HG03108 (cell line): ENCODE measurements at regions not wholly inside any gene's neighbourhood (a gene's known extent, or its start where the extent isn't known, plus 50 kb on each side); places are given as distances from the start of the nearest gene placed in this dataset.
"Not testable (repeated sequence)": the region's sequence is repeated elsewhere in the genome, so short reads cannot be mapped to it uniquely, and the experiment has no call there.

ENCODE experiments used
- ATAC-seq: cut with Tn5 transposase; IDR thresholded peaks from one replicate; pipeline ENCODE4 v1.9.1; 2021; ENCODE audit warnings: moderate library complexity; ENCODE audit not compliant: unreplicated experiment

GRCh38 chr13:89136678-89137077 is 1465.5 kb downstream of the SLITRK5 start:
- ATAC-seq, result no peak

DNA sequence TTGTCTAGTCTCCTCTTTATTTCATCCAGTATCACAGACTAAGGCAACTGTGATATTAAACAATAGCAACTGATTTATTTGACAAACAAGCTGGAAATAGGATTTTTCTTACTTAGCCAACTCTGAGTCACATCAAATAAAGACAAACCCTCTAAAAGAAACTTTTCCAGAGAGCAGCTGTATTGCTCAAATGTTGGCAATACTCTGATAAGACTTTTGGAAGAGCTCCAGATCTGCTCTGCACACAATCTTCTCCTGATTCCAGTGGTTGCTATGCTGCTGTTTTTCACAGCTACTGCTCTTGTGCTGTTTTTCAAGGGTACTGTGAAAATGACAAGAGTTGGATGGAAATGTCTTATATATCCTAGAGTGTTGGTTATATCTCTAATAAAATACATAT is 1479.2 kb downstream of the SLITRK5 start:
- no peak for ATAC-seq

- ATAC-seq, result no peak
These were observed 1482.8 kb downstream of the SLITRK5 start for GRCh38 chr13:89153941-89154340.

DNA sequence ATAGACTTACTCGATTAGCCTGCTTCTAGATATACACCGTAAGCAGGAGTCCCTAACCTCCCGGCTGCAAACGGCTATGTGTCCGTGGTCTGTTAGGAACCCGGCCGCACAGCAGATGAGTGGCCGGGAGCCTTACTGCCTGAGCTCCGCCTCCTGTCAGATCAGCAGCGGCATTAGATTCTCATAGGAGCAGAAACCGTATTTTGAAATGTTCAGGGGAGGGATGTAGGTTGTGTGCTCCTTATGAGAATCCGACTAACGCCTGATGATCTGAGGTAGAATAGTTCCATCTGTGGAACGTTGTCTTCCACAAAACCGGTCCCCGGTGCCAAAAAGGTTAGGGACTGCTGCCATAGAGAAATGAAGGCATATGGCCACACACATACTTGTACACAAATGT is 1491.9 kb downstream of the SLITRK5 start:
- no peak for ATAC-seq

DNA sequence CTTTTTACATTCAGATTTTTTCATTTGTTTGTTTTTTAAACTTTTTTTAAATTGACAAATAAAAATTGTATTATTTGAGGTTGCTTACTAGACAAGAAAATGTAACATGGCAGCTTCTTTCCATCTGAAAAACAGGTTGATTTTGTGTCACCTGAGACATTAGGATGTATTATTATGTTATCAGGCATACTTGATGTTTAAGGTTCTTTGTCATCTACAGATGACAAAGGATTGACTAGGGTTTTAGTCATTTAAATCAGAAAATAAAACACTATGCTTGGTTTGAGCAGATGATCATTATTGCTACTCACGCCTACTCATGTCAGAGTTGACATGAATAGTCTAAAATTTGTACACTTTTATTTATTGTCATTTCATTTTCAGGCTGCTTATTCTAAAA is 1494.5 kb downstream of the SLITRK5 start:
- ATAC-seq, result no peak

DNA sequence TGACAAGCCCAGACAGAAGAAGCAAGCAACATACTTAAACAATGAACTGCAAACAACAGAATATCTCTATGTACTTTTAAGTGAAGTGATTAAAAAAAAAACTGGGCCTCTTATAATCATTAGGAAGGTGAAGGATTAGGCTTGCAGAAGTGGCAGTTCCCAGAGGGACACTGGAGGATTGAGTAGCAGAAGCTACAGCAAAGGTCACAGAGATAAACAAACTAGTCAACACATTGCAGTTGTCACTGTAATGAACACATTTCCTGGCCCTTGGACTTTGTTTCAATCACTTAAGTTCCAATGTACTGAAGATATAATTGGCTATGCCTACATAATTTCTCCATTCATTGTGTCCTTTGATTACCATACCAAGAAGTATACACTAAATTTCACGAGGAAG is 1498.8 kb downstream of the SLITRK5 start:
- ATAC-seq, result no peak

- ATAC-seq, result no peak
These were observed 1509.9 kb downstream of the SLITRK5 start for GRCh38 chr13:89181041-89181440.

- ATAC-seq, result no peak
These were observed 1528.0 kb downstream of the SLITRK5 start for GRCh38 chr13:89199138-89199537.

DNA sequence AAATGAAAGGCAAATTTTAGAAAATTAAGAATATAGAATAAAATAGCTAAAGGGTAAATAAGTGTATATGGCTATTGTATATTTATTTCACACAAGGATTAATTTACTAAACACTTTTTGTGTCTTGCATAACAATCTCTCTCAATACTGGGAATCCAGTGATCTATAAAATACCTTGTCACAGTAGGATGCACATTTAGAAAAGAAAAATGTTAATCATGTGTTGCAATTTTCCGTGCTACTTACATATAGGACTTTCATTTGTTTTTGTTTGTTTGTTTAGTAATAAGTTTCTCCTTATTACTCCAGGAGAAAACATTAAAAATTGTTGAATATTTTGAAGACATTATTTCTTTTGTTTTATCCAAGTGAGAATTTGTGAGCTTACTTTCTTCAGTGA is 1533.3 kb downstream of the SLITRK5 start:
- no peak for ATAC-seq

GRCh38 chr13:89205856-89206520 is 1534.8 kb downstream of the SLITRK5 start:
- ATAC-seq, result no peak

GRCh38 chr13:89212186-89212585 is 1541.0 kb downstream of the SLITRK5 start:
- ATAC-seq, result no peak

DNA sequence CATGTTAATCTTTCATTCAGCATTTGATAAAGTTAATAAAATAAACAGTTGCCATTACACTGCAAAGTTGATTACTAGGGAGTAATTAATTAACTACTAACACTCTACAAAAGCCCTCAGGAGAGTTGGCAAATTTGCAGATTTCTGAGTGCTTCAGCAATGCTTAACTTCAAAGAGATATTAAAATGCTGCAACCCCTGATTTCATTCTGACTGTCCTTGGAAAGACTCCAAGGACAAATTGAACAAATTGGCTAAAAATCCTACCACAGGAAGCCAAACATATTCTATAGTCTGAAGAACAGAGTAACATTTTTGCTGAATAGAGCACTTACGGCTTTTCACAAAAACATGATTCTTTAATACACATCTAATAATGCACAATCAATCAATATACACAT is 1543.0 kb downstream of the SLITRK5 start:
- no peak for ATAC-seq

DNA sequence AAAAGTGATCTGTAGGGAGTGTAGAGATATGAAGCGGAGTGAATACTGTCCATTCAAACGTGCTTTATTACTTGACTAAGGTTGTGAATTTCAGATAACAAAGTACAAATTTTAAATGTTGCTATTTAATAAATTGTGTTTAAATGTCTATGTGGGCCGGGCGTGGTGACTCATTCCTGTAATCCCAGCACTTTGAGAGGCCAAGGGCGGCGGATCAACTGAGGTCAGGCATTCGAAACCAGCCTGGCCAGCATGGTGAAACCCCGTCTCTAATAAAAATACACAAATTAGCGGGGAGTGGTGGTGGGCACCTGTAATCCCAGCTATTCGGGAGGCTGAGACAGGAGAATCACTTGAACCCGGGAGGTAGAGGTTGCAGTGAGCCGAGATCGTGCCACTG is 1544.1 kb downstream of the SLITRK5 start:
- ATAC-seq, result not testable (repeated sequence)

DNA sequence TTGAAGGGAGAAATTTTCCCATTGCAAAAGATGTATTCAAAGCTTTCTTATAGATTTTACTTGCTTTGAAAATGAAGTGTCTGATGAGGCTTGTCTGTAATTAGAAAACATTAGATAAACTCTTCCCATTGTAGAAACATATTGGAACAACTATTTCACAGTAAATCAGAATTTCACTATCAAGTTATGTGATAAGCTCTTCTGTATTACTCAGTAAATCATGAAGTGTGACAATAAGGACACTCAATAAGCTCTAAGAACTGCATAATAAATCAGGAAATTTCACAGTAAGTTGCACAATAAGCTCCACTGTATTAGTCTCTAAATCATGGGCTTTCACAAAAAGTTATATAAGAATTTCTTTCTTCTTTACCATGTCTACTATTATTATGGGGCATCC is 1546.6 kb downstream of the SLITRK5 start:
- ATAC-seq, result no peak

- ATAC-seq, result no peak
These were observed 1550.5 kb downstream of the SLITRK5 start for GRCh38 chr13:89221557-89222158.

DNA sequence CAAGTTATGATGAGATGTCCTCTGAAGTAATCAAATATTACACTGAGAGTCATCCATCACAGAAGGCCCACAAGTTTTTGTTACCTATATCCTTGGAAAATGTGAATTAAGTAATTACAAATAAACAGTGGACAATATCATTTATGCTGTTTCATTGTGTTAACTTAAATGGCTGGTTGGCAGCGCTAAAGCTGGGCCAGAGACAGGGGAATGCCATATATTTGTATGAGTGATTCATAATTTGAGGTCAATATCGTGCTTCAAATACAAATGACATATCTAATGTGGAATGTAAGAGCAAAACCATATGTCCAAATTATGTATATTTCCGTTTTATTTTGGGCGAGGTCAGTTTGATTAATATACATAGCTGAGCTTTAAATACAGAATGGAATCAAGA is 1556.2 kb downstream of the SLITRK5 start:
- no peak for ATAC-seq

DNA sequence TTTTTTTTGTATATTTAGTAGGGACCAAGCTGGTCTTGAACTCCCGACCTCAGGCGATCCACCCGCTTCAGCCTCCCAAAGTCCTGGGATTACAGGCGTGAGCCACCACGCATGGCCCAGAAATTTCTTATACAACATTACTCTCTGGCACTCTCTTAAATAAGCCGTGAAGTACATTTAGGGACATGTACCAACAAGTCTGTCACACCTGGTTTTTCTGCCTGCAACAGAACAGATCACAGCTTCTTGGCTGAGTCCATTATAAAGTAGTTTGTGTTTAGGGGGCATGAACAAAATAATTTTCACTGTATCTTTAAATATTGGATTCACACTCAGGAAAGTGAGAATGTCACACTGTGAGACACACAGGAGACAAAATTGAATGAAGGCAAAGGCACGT is 1567.3 kb downstream of the SLITRK5 start:
- no peak for ATAC-seq

- no peak for ATAC-seq
These were observed 1568.4 kb downstream of the SLITRK5 start for GRCh38 chr13:89239361-89240127.

- ATAC-seq, result no peak
These were observed 1584.8 kb downstream of the SLITRK5 start for GRCh38 chr13:89255844-89256406.

DNA sequence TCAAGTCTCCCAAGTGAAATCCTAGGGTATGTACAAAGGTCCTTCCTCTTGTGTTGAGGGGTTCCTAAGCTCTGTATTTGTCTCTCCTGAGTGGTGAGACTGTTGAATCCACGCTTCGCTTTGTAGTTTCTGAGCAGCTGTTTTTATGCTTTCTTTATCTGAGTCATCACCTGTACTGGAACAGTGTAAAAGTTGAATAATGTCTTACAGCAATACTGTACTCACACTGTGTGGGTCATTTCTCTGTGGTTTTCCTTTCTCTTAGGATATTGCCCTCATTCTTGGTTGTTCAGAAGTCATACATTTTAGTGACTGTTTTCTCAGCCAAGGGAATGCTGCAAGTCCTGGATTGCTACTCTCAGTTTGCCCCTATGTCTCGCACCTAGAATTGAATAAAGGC is 1596.6 kb downstream of the SLITRK5 start:
- ATAC-seq, result no peak

DNA sequence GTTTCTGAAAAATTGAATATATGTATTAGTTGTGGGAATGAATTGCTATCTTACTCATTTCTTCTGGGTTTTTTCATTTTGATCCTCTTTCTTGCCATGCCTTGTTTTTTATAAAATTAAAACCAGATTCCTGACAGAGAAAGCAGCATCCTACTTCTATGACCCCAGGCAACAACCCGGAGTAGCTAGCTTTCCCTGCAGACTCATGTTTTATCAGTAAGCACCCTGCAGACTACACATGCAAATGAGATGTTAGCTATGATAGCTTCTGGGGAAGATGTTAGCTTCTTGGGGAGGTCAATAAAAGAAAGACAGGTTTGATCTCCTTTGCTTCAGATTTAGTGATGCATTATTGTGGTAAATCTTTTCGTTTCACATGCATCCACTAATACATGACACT is 1598.6 kb downstream of the SLITRK5 start:
- ATAC-seq, result no peak

- ATAC-seq, result no peak
These were observed 1599.6 kb downstream of the SLITRK5 start for GRCh38 chr13:89270736-89271135.
